ENCODE measurements at regions not wholly inside any gene's neighbourhood (a gene's known extent, or its start where the extent isn't known, plus 50 kb on each side); places are given as distances from the start of the nearest gene placed in this dataset.

DNA sequence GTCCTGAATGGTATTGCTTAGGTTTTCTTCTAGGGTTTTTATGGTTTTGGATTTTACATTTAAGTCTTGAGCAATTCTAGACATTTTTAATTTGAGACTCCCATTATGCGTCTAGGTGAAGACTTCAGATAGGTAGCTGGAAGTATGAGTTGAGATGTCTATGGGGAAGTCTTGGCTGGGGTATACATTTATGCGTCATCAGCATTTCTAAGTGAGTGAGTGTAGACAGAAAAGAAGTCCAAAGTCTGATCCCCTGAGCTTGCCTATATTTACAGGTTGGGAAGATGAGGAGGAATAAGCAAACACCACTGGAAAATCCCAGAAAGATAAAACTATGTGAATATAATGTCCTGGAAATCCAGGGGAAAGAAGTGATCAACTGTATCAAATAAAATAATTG is 68.9 kb downstream of the KCNJ2 start:
- ATAC-seq (no peak), DNase-seq (no peak)
- Histone ChIP-seq H3F3A (ENCODE audit: low read length, unreplicated experiment) (no peaks in the 10 kb centered on the region), H3K9me3 (ENCODE audit: low read length) (no peaks in the 10 kb centered on the region), H3K79me2 (ENCODE audit: low read length) (no peaks in the 10 kb centered on the region), H2AFZ (ENCODE audit: low read length) (no peak overlapping the region), H3K4me3 (ENCODE audit: low read length) (no peak overlapping the region), H3K27ac (ENCODE audit: low read length) (no peak overlapping the region), H3K4me2 (ENCODE audit: low read length) (0 out of 2 replicates have a peak overlapping the region, but pooled peaks have one; percentile 4), H4K20me1 (ENCODE audit: low read length) (no peaks in the 10 kb centered on the region), H3K4me1 (ENCODE audit: insufficient read depth, low read length) (no peaks in the 10 kb centered on the region), H3K36me3 (ENCODE audit: low read depth, low read length) (no peaks in the 10 kb centered on the region), H3K27me3 (ENCODE audit: low read length) (peaks cover 19% of the 10 kb centered on the region; the same call in 1 of the 2 replicates), H3K9me2 (replicated peaks; ENCODE audit: low read length) (no peaks in the 10 kb centered on the region), H3K9ac (ENCODE audit: low read length) (no peak overlapping the region)
- POLR2A ChIA-PET (ENCODE audit: unreplicated experiment): no interaction called here
- CTCF ChIA-PET: no interaction called here
- TF ChIP-seq EZH2 (IDR thresholded peaks at IDR 0.05; ENCODE audit: low read length, unreplicated experiment) (no peak), EZH2phosphoT487 (IDR thresholded peaks at IDR 0.05; ENCODE audit: borderline replicate concordance, low read length) (no peak)
- TF ChIP-seq, protein P1, sequence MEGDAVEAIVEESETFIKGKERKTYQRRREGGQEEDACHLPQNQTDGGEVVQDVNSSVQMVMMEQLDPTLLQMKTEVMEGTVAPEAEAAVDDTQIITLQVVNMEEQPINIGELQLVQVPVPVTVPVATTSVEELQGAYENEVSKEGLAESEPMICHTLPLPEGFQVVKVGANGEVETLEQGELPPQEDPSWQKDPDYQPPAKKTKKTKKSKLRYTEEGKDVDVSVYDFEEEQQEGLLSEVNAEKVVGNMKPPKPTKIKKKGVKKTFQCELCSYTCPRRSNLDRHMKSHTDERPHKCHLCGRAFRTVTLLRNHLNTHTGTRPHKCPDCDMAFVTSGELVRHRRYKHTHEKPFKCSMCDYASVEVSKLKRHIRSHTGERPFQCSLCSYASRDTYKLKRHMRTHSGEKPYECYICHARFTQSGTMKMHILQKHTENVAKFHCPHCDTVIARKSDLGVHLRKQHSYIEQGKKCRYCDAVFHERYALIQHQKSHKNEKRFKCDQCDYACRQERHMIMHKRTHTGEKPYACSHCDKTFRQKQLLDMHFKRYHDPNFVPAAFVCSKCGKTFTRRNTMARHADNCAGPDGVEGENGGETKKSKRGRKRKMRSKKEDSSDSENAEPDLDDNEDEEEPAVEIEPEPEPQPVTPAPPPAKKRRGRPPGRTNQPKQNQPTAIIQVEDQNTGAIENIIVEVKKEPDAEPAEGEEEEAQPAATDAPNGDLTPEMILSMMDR (conservative IDR thresholded peaks at IDR 0.05; ENCODE audit: low read depth, low read length): no peak
- intact Hi-C loops (cut with micrococcal nuclease): no loop called here
- BruUV-seq (replicated peaks): no TSS peak

DNA sequence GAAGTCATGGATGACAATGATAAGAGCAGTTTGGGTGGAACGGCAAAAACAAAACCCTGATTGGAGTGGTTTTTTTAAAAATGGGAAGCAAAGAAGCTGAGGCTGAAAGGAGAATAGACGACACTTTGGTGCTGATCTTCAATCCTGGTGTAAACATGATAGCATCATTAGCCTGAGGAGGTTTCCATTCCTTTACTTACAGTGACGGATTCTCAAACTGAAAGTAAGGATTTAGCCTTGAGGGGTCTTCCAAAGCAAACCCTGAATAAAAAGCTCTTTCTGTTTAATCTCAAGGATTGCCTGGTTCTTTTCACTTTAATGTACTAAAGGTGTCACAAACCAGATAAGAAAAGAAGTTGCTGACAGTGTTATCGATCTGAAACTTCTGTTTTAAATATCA is 69.3 kb downstream of the KCNJ2 start:
- no peaks in the 10 kb centered on the region for H3K9me2 ChIP-seq (replicated peaks; ENCODE audit: low read length)
- H3K79me2 ChIP-seq (ENCODE audit: low read length): no peaks in the 10 kb centered on the region
- no peak overlapping the region for H3K4me3 ChIP-seq (ENCODE audit: low read length)
- intact Hi-C loops (cut with micrococcal nuclease): no loop called here
- DNase-seq (no peak), ATAC-seq (no peak)
- peaks cover 22% of the 10 kb centered on the region; the same call in 1 of the 2 replicates for H3K27me3 ChIP-seq (ENCODE audit: low read length)
- no peaks in the 10 kb centered on the region for H3F3A ChIP-seq (ENCODE audit: low read length, unreplicated experiment)
- TF ChIP-seq EZH2 (IDR thresholded peaks at IDR 0.05; ENCODE audit: low read length, unreplicated experiment) (no peak), EZH2phosphoT487 (IDR thresholded peaks at IDR 0.05; ENCODE audit: borderline replicate concordance, low read length) (no peak)
- TF ChIP-seq, protein P1 (conservative IDR thresholded peaks at IDR 0.05; ENCODE audit: low read depth, low read length): no peak
- POLR2A ChIA-PET (ENCODE audit: unreplicated experiment): no interaction called here
- no peaks in the 10 kb centered on the region for H3K4me1 ChIP-seq (ENCODE audit: insufficient read depth, low read length)
- H3K9me3 ChIP-seq (ENCODE audit: low read length): no peaks in the 10 kb centered on the region
- H3K27ac ChIP-seq (ENCODE audit: low read length): no peak overlapping the region
- H3K4me2 ChIP-seq (ENCODE audit: low read length): 0 out of 2 replicates have a peak overlapping the region, but pooled peaks have one; percentile 4
- no peak overlapping the region for H2AFZ ChIP-seq (ENCODE audit: low read length)
- H3K36me3 ChIP-seq (ENCODE audit: low read depth, low read length): no peaks in the 10 kb centered on the region
- no TSS peak for BruUV-seq (replicated peaks)
- no peaks in the 10 kb centered on the region for H4K20me1 ChIP-seq (ENCODE audit: low read length)
- CTCF ChIA-PET: interaction anchor here (0.6 kb wide), 1 partner anchor 256 kb away, joined by 4 read pairs; no protein-coding TSS in a partner anchor
- H3K9ac ChIP-seq (ENCODE audit: low read length): no peak overlapping the region

DNA sequence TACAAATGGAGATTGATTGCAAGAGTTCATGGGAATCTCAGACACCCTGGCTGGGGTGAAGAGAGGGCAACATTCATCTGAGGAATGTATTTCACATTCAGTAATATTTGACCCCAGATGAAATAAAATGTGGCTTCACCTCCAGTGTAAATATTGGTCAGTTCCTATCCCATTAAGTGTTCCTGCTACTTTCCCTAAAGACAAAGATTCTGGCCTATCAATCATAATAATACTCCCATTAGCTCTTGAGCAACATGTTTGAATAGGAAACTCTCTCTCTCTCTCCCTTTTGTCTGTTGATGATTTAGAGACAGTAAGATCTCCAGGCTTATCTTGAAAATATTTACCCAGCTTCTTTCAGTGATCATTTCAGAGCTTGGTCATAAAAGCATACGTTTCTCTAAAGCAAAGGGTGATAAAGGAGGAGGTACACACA is 70.1 kb downstream of the KCNJ2 start:
- H3F3A ChIP-seq (ENCODE audit: low read length, unreplicated experiment): no peaks in the 10 kb centered on the region
- intact Hi-C loops (cut with micrococcal nuclease): no loop called here
- H3K4me1 ChIP-seq (ENCODE audit: insufficient read depth, low read length): no peaks in the 10 kb centered on the region
- H4K20me1 ChIP-seq (ENCODE audit: low read length): no peaks in the 10 kb centered on the region
- DNase-seq (no peak), ATAC-seq (no peak)
- TF ChIP-seq EZH2 (IDR thresholded peaks at IDR 0.05; ENCODE audit: low read length, unreplicated experiment) (no peak), EZH2phosphoT487 (IDR thresholded peaks at IDR 0.05; ENCODE audit: borderline replicate concordance, low read length) (no peak)
- TF ChIP-seq, protein P1 (conservative IDR thresholded peaks at IDR 0.05; ENCODE audit: low read depth, low read length): no peak
- no peaks in the 10 kb centered on the region for H3K79me2 ChIP-seq (ENCODE audit: low read length)
- ChIA-PET POLR2A (ENCODE audit: unreplicated experiment) (no interaction called here), CTCF (no interaction called here)
- H3K9me3 ChIP-seq (ENCODE audit: low read length): no peaks in the 10 kb centered on the region
- no TSS peak for BruUV-seq (replicated peaks)
- no peak overlapping the region for H3K4me3 ChIP-seq (ENCODE audit: low read length)
- H3K9me2 ChIP-seq (replicated peaks; ENCODE audit: low read length): no peaks in the 10 kb centered on the region
- H2AFZ ChIP-seq (ENCODE audit: low read length): no peak overlapping the region
- H3K9ac ChIP-seq (ENCODE audit: low read length): no peak overlapping the region
- H3K27ac ChIP-seq (ENCODE audit: low read length): no peak overlapping the region
- H3K36me3 ChIP-seq (ENCODE audit: low read depth, low read length): no peaks in the 10 kb centered on the region
- no peak overlapping the region for H3K4me2 ChIP-seq (ENCODE audit: low read length)
- H3K27me3 ChIP-seq (ENCODE audit: low read length): peaks cover 28% of the 10 kb centered on the region; the same call in 1 of the 2 replicates
